ENCODE measurements at regions not wholly inside any gene's neighbourhood (a gene's known extent, or its start where the extent isn't known, plus 50 kb on each side); places are given as distances from the start of the nearest gene placed in this dataset.

DNA sequence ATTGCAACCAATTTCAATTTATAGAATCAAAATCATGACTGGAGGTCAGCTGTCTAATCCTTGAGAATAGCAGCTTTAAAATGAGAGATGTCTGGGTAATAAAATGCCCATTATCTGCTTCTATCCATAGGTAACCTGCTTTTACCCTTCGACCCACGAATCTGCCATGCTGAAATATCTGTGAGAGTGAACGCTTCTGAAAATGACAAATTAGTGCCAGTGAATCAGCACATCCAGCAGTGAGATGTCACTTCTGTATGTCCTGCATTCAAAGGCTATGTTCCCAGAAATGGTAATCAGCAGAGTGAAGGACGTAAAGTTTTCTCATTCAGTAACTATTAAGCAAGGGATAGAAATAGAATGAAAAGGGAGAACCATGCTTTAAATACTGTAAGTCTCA lies 532.4 kb upstream of the ITGA1 start:
- H3K36me3 ChIP-seq: no peaks in the 10 kb centered on the region
- no peaks in the 10 kb centered on the region for H3K9me3 ChIP-seq
- no peak overlapping the region for H3K4me3 ChIP-seq
- H3K27me3 ChIP-seq: no peaks in the 10 kb centered on the region
- H3K4me1 ChIP-seq: no peaks in the 10 kb centered on the region
- no peak for TF ChIP-seq CTCF (IDR thresholded peaks at IDR 0.05)
- no peak overlapping the region for H3K9ac ChIP-seq (ENCODE audit: low read depth in 2 of 2, low read length in 2 of 2)
- no peak for DNase-seq
- no peak overlapping the region for H3K27ac ChIP-seq
- intact Hi-C loops (cut with DNase I): no loop called here

DNA sequence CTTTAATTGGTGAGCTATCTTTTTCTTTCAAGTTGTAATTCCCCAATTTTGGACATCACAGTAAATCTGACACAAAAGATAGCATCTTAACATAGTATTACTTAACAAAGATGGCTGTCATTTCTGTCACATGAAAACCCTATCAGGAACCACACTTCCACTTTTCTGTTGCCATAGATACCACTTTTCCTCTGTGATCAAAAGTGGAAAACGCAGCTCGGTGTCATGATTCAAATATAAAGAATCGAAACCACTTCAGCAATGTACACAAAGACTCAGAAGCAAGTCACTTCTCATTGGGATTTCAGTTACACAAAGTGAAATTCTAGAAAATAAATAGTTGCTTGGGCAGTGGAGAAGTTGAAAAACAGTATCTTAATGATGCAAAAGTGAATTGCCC lies 524.9 kb upstream of the ITGA1 start:
- H3K9ac ChIP-seq (ENCODE audit: low read depth in 2 of 2, low read length in 2 of 2): no peak overlapping the region
- H3K27me3 ChIP-seq: no peaks in the 10 kb centered on the region
- no peaks in the 10 kb centered on the region for H3K9me3 ChIP-seq
- no peaks in the 10 kb centered on the region for H3K4me1 ChIP-seq
- H3K4me3 ChIP-seq: no peak overlapping the region
- no peaks in the 10 kb centered on the region for H3K36me3 ChIP-seq
- intact Hi-C loops (cut with DNase I): no loop called here
- no peak for TF ChIP-seq CTCF (IDR thresholded peaks at IDR 0.05)
- H3K27ac ChIP-seq: no peak overlapping the region
- no peak for DNase-seq

GRCh38 chr5:52269401-52269800 lies 518.3 kb upstream of the ITGA1 start:
- H3K4me3 ChIP-seq: no peak overlapping the region
- TF ChIP-seq CTCF (IDR thresholded peaks at IDR 0.05): no peak

GRCh38 chr5:52269859-52270258 lies 517.9 kb upstream of the ITGA1 start:
- Histone ChIP-seq H3K27me3 (no peaks in the 10 kb centered on the region), H3K36me3 (no peaks in the 10 kb centered on the region), H3K9ac (ENCODE audit: low read depth in 2 of 2, low read length in 2 of 2) (no peak overlapping the region), H3K4me3 (no peak overlapping the region), H3K9me3 (no peaks in the 10 kb centered on the region), H3K4me1 (no peaks in the 10 kb centered on the region), H3K27ac (no peak overlapping the region)
- no peak for DNase-seq
- no peak for TF ChIP-seq CTCF (IDR thresholded peaks at IDR 0.05)
- intact Hi-C loops (cut with DNase I): no loop called here

More at GRCh38 chr5:52269401-52269800, 518.3 kb upstream of the ITGA1 start:
- Histone ChIP-seq H3K9ac (ENCODE audit: low read depth in 2 of 2, low read length in 2 of 2) (no peak overlapping the region), H3K9me3 (no peaks in the 10 kb centered on the region), H3K4me1 (no peaks in the 10 kb centered on the region), H3K36me3 (no peaks in the 10 kb centered on the region), H3K27ac (no peak overlapping the region), H3K27me3 (no peaks in the 10 kb centered on the region)
- intact Hi-C loops (cut with DNase I): no loop called here
- no peak for DNase-seq

GRCh38 chr5:52275639-52276038 lies 512.1 kb upstream of the ITGA1 start:
- Histone ChIP-seq H3K27me3 (no peaks in the 10 kb centered on the region), H3K9ac (ENCODE audit: low read depth in 2 of 2, low read length in 2 of 2) (no peak overlapping the region), H3K4me3 (no peak overlapping the region), H3K27ac (no peak overlapping the region), H3K4me1 (no peaks in the 10 kb centered on the region), H3K36me3 (no peaks in the 10 kb centered on the region), H3K9me3 (no peaks in the 10 kb centered on the region)
- intact Hi-C loops (cut with DNase I): no loop called here
- TF ChIP-seq CTCF (IDR thresholded peaks at IDR 0.05): no peak
- DNase-seq: no peak

DNA sequence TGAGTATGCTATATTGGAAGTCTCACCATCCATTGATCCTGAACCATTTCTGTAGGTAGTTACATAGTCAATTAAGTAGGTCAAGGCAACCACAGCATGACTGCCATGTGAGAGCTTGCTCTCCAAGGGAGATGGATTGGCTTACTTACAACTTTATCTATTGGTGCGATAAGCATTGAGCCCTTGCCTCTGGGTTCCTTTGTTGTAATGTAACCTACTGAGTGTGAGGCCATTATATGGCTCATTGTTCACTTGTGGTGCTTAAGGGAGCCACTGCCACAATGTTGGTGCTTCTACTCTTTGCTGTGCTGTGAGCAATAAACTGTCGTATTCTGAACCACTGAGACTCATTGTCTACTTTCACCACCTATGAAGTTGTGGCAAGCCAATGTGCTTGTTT lies 510.6 kb upstream of the ITGA1 start:
- intact Hi-C loops (cut with DNase I): no loop called here
- H3K4me3 ChIP-seq: no peak overlapping the region
- H3K9me3 ChIP-seq: no peaks in the 10 kb centered on the region
- no peaks in the 10 kb centered on the region for H3K36me3 ChIP-seq
- TF ChIP-seq CTCF (IDR thresholded peaks at IDR 0.05): no peak
- H3K27me3 ChIP-seq: no peaks in the 10 kb centered on the region
- no peaks in the 10 kb centered on the region for H3K4me1 ChIP-seq
- no peak overlapping the region for H3K9ac ChIP-seq (ENCODE audit: low read depth in 2 of 2, low read length in 2 of 2)
- no peak overlapping the region for H3K27ac ChIP-seq
- DNase-seq: no peak

Measured in colonic mucosa (tissue), 4 donors.